Chondrocyte (in vitro differentiated cells): ENCODE measurements at regions not wholly inside any gene's neighbourhood (a gene's known extent, or its start where the extent isn't known, plus 50 kb on each side); places are given as distances from the start of the nearest gene placed in this dataset.

ENCODE experiments used
- DNase-seq: peaks from one replicate; pipeline ENCODE4 v3.0.0; 2021; ENCODE audit warnings: mixed read lengths, low spot score
- H3K27ac Mint-ChIP-seq: one replicate; pipeline ENCODE4 v1.8.0; 2021; ENCODE audit warnings: mild to moderate bottlenecking, moderate library complexity, mixed read lengths; ENCODE audit not compliant: unreplicated experiment
- H3K27me3 Mint-ChIP-seq: 2 replicates; pipeline ENCODE4 v1.8.0; 2021; ENCODE audit warnings: low read depth, mixed read lengths
- H3K36me3 Mint-ChIP-seq: 2 replicates; pipeline ENCODE4 v1.8.0; 2021; ENCODE audit warnings: low read depth, mixed read lengths
- H3K4me1 Mint-ChIP-seq: 2 replicates; pipeline ENCODE4 v1.8.0; 2021; ENCODE audit warnings: low read depth, mild to moderate bottlenecking, mixed read lengths
- H3K4me3 Mint-ChIP-seq: one replicate; pipeline ENCODE4 v1.8.0; 2021; ENCODE audit warnings: mild to moderate bottlenecking, moderate library complexity, mixed read lengths; ENCODE audit not compliant: unreplicated experiment
- H3K9me3 Mint-ChIP-seq: 2 replicates; pipeline ENCODE4 v1.8.0; 2021; ENCODE audit warnings: low read depth, mixed read lengths
- TF ChIP-seq, protein P1 (sequence below): fragments of 200-600 bp; sonication (generic); IDR thresholded peaks from 2 replicates; pipeline ENCODE4 v1.5.0; 2021; ENCODE audit warnings: antibody characterized with exemption, mild to moderate bottlenecking, moderate library complexity

- H3K27me3 Mint-ChIP-seq = no peaks in the 10 kb centered on the region
- peaks cover 5% of the 10 kb centered on the region for H3K36me3 Mint-ChIP-seq
- TF ChIP-seq, protein P1, sequence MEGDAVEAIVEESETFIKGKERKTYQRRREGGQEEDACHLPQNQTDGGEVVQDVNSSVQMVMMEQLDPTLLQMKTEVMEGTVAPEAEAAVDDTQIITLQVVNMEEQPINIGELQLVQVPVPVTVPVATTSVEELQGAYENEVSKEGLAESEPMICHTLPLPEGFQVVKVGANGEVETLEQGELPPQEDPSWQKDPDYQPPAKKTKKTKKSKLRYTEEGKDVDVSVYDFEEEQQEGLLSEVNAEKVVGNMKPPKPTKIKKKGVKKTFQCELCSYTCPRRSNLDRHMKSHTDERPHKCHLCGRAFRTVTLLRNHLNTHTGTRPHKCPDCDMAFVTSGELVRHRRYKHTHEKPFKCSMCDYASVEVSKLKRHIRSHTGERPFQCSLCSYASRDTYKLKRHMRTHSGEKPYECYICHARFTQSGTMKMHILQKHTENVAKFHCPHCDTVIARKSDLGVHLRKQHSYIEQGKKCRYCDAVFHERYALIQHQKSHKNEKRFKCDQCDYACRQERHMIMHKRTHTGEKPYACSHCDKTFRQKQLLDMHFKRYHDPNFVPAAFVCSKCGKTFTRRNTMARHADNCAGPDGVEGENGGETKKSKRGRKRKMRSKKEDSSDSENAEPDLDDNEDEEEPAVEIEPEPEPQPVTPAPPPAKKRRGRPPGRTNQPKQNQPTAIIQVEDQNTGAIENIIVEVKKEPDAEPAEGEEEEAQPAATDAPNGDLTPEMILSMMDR = no peak
- DNase-seq = no peak
- H3K4me3 Mint-ChIP-seq = no peak overlapping the region
- peaks cover 18% of the 10 kb centered on the region for H3K9me3 Mint-ChIP-seq
- no peak overlapping the region for H3K27ac Mint-ChIP-seq
- H3K4me1 Mint-ChIP-seq = no peaks in the 10 kb centered on the region
Measured at GRCh38 chr2:163515836-163516235, 220.0 kb downstream of the FIGN start.

DNA sequence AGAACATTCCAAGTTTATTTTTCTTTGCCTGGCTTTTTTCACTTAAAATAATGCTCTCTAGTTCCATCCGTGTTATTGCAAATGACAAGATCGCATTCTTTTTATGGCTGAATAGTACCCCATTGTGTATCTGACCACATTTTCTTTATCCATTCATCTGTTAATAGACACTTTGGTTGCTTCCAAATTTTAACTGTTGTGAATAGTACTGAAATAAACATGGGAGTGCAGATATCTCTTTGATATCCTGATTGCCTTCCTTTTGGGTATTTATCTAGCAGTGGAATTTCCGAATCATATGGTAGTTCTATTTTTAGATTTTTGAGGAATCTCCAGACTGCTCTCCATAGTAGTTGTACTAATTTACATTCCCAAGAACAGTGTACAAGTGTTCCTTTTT is 230.5 kb downstream of the FIGN start:
- no peaks in the 10 kb centered on the region for H3K27me3 Mint-ChIP-seq
- peaks cover 14% of the 10 kb centered on the region for H3K9me3 Mint-ChIP-seq
- H3K27ac Mint-ChIP-seq = peak overlapping the region; percentile 3
- peaks cover 8% of the 10 kb centered on the region for H3K36me3 Mint-ChIP-seq
- TF ChIP-seq, protein P1 = no peak
- DNase-seq = no peak
- H3K4me3 Mint-ChIP-seq = no peak overlapping the region
- H3K4me1 Mint-ChIP-seq = peaks cover 16% of the 10 kb centered on the region

DNA sequence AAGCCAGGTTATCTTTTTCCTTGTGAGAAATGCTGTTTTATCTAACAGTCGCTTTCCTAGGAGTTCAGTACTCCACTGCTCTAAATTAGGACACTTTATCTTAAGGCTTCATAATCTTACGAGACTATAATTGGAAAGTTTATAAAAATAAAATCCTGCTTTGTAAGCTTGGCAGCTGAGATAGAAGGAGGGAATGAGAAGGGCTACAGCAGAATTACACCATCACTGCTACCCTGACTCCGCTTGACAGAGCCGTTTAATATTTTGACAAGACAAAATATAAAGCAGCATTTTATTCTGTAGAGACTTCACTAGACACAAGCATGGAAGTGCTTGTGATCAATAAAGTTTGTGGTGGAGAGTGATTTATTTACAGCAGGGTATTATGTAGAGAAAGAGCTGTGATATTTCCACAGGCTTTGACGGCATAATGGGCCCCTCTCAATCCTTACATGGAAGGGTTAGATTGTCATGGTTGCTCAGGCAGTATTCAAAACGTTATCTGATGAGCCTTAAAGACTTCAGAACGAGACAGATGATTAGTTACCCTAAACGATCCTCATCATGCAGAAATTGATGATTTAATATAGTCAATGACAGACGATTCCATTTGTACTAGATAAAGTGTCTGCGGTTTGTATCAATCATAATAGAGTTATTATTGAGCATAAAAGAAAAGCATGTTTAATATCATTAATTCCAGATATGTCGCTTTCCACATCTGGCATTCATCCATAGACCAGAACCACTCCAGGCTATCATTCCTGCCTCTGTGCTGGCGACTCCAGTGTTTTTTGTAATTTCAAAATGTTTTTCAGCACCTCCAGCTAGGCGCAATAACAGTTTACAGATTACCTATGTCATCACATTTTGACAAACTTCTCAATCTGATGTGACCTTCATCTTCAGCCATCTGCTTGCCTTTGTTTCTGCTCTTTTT is 242.2 kb downstream of the FIGN start:
- H3K27ac Mint-ChIP-seq = no peak overlapping the region

DNA sequence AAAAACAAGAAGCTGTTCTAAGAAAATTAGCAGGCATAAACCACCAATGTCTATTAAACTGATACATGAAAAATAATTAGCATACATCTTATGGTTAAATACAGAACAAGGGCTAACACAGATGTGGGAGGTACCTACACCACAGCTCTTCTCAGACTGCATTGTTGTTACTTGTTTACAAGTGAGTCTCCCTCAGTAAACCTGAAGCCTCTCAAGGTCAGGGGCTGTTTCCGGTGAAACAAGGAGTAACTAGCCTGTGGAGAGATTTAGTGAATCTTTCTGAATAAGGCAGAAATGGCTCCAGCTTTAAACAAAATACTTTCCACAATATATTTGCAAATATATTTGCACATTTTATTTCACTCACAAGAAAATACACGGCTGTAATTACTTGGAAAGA is 244.0 kb downstream of the FIGN start:
- DNase-seq = no peak
- H3K9me3 Mint-ChIP-seq = no peaks in the 10 kb centered on the region
- no peak overlapping the region for H3K4me3 Mint-ChIP-seq
- H3K27ac Mint-ChIP-seq = no peak overlapping the region
- no peaks in the 10 kb centered on the region for H3K27me3 Mint-ChIP-seq
- TF ChIP-seq, protein P1 = no peak
- no peaks in the 10 kb centered on the region for H3K4me1 Mint-ChIP-seq
- no peaks in the 10 kb centered on the region for H3K36me3 Mint-ChIP-seq

More for the DNA sequence above, 242.2 kb downstream of the FIGN start:
- H3K4me3 Mint-ChIP-seq = no peak overlapping the region
- H3K4me1 Mint-ChIP-seq = no peaks in the 10 kb centered on the region
- H3K36me3 Mint-ChIP-seq = peaks cover 3% of the 10 kb centered on the region
- DNase-seq = no peak
- H3K9me3 Mint-ChIP-seq = peaks cover 6% of the 10 kb centered on the region
- TF ChIP-seq, protein P1 = no peak
- H3K27me3 Mint-ChIP-seq = no peaks in the 10 kb centered on the region

GRCh38 chr2:163490281-163490680 is 245.5 kb downstream of the FIGN start:
- TF ChIP-seq, protein P1 = no peak
- no peaks in the 10 kb centered on the region for H3K9me3 Mint-ChIP-seq
- no peaks in the 10 kb centered on the region for H3K27me3 Mint-ChIP-seq
- H3K27ac Mint-ChIP-seq = no peak overlapping the region
- H3K36me3 Mint-ChIP-seq = no peaks in the 10 kb centered on the region
- H3K4me1 Mint-ChIP-seq = no peaks in the 10 kb centered on the region
- H3K4me3 Mint-ChIP-seq = no peak overlapping the region
- DNase-seq = no peak
